Vagina (tissue), 2 donors: ENCODE measurements at regions not wholly inside any gene's neighbourhood (a gene's known extent, or its start where the extent isn't known, plus 50 kb on each side); places are given as distances from the start of the nearest gene placed in this dataset.

ENCODE experiments used
- POLR2A ChIP-seq, 2 donors: fragments of 450-650 bp; IDR thresholded peaks; one replicate each; pipeline ENCODE4 v1.6.1; 2017; ENCODE audit warnings: antibody characterized with exemption in 2 of 2, mild to moderate bottlenecking in 2 of 2, moderate library complexity in 2 of 2
- TF ChIP-seq, protein P1 (sequence below), 3 experiments: fragments of 450-650 bp in 2 of 3; fragments of 200-600 bp in 1 of 3; sonication (generic) in 1 of 3; IDR thresholded peaks; one replicate each; pipeline ENCODE4 v1.5.1; 2017 to 2019; ENCODE audit warnings: antibody characterized with exemption in 3 of 3, mild to moderate bottlenecking in 2 of 3, moderate library complexity in 2 of 3

GRCh38 chr12:107560165-107560898 lies 125.3 kb upstream of the PWP1 start:
- TF ChIP-seq, protein P1, sequence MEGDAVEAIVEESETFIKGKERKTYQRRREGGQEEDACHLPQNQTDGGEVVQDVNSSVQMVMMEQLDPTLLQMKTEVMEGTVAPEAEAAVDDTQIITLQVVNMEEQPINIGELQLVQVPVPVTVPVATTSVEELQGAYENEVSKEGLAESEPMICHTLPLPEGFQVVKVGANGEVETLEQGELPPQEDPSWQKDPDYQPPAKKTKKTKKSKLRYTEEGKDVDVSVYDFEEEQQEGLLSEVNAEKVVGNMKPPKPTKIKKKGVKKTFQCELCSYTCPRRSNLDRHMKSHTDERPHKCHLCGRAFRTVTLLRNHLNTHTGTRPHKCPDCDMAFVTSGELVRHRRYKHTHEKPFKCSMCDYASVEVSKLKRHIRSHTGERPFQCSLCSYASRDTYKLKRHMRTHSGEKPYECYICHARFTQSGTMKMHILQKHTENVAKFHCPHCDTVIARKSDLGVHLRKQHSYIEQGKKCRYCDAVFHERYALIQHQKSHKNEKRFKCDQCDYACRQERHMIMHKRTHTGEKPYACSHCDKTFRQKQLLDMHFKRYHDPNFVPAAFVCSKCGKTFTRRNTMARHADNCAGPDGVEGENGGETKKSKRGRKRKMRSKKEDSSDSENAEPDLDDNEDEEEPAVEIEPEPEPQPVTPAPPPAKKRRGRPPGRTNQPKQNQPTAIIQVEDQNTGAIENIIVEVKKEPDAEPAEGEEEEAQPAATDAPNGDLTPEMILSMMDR (IDR thresholded peaks at IDR 0.05) = no peak
- TF ChIP-seq POLR2A (IDR thresholded peaks at IDR 0.05) = no peak
